Activated CD8-positive, alpha-beta memory T cell treated with anti-CD3 and anti-CD28 coated beads, Interleukin-2, amount 50 U/mL, for 4 hours (primary cell): ENCODE measurements at regions not wholly inside any gene's neighbourhood (a gene's known extent, or its start where the extent isn't known, plus 50 kb on each side); places are given as distances from the start of the nearest gene placed in this dataset.
A peak's percentile ranks its signal among the peaks of the same experiment; 100 is the strongest.

ENCODE experiments used
- DNase-seq: peaks from one replicate; pipeline ENCODE4 v3.0.0-alpha.2; 2020

DNA sequence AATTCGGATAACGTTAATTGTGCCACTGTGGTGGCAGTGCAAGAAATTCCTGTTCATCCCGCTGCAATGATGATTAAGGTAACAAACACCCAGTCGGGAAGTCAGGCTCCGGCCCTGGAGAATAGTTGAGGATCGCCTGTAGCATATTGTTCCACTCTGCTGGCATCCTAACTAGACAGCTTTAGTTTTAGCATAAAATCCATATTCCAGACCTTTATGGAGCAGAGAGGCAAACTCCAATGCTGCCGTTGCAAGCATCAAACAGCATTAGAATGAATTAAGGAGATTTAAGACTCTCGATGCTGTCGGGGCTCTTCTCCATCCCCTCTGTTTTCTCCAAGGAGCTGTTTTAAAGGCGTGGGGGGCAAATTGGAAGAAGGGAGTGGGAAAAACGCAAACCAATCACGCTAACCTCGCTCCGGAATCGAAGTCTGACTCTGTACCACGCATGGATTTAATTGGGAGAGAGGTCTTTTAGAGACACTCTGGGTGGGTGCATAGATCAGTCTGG, 660.4 kb downstream of the VRK1 start:
- DNase-seq, result no peak

DNA sequence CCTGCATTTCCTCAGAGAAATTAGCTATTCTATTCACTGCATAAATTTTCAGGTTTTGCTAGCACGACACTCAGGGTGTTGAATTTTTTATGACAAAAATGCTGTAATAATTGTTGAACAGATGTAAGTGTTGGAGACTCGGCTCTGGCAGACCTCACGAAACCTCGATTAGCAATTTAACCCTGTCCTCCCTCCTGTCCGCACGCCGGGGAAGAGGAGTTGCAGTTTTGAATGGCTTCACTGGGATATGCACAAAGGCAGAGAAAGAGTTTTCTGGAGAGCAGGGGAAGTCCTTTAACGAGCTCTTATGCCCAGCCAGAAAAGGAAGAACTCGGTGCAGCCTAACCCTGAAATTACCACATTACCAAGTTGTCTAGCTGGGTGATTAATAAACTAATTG, 661.1 kb downstream of the VRK1 start:
- no peak for DNase-seq

DNA sequence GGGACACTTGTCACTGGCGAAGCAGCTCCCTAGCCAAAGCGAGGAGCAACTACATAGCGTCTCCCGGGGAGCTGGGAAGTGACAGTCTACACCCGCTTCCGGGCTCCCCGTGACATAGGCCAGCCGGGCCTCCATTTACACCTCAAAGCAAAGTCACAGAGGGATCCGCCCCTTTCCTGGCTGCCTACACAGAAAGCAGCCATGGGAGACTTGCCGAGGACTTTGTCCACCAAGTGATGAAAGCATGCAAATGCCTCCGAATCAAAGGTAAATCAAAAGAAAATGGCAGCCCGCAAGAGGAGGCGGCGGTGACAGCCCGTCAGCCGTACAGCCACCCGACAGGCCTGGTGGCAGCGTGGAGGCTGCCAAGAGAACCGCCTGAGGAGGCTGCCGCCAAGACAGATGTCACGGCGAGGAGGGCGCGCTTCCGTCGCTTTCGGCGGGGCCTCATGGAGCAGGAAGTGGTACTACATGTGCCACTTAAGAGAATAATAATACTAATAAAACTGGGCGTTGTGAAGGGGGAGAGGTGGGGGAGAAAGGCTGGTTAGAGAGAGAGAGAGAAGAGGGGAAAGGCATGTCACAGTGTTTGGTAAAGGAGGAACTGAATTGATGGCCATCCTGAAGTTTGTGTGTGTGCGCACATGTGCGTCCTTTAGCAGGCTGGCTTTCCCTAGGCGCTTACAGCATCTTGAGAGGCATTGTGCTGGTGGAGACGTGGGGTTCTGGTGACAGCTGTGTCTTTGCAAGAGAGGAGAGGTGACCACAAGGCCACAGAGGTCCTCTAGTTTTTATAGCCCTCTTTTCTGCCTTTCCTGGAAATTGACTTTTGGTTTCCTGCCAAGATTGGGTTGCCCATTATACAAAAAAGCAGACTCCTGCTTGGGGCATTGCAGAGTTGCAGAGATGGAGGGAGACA, 661.7 kb downstream of the VRK1 start:
- peak; percentile 80 for DNase-seq

DNA sequence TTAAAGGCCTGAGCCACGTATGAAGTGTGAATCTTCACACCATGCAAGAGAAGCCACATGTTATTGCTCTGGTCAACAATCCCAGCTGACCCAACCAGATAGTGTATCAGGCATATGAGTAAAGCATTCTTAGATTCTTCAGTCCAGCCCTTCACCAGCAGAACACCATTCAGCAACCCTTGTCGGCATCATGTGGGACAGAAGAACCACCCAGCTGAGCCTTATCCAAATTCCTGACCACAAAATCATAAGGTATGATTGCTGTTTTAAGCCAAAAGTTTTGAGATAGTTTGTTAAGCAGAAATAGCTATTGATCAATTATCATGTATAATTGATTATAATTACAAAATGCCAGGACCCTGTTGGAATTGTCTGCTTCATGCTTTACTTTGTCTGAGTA, 664.9 kb downstream of the VRK1 start:
- no peak for DNase-seq

DNA sequence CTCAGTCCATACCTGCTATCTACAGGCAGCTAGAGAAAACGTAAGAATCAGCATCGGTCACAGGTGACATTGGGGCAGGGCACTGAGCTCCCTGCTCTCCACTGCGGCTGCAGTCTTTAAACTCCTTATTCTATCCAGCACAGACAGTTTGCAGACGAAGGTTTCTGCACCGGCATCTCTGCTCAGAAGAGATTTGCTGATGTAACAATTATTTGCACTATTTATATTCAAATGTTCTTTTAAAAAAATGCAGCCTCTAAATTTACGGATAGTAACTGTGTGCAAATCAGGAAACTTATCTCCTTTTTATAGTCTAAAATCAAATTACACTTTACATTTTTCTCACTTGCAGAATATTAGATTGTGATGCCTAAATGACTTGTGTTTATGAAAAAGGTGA, 671.0 kb downstream of the VRK1 start:
- DNase-seq, result no peak

DNA sequence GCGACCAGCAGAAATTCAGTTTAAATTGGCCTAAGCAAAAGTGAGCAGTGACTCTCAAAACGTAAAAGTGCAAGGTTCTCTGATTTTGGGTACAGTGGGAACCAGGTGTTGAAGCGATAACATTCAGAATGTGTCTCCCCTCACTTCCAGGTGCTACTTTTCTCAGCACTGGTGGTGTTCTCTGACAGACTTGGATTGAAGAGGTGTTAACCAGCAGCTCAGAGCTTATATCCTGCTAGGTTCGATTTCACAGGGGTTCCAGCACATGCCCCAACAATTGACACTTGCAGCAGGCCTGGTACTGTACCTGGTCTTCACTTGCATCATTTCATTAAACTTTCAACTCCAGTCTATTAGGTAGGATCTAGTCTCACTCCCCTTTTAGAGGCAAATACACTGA, 680.2 kb downstream of the VRK1 start:
- no peak for DNase-seq

DNA sequence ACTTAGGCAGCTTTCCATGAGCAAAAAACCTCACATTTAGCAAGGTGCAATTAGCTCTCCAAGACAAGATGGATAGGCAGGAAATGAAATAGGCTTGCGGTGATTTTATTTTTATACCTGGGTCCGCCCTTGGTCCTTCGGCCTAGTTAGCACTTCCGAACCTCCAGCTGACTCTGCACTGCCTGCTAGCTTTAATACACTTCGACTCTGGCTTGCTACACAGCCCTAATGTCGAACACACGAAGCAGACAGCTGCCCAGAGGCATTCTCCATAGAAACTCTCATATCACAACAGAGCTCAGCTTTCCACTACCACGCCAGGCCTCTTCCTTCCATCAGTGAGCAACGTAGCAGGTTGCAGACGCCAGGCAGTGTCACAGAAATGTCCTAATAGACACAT, 688.0 kb downstream of the VRK1 start:
- DNase-seq, result no peak

DNA sequence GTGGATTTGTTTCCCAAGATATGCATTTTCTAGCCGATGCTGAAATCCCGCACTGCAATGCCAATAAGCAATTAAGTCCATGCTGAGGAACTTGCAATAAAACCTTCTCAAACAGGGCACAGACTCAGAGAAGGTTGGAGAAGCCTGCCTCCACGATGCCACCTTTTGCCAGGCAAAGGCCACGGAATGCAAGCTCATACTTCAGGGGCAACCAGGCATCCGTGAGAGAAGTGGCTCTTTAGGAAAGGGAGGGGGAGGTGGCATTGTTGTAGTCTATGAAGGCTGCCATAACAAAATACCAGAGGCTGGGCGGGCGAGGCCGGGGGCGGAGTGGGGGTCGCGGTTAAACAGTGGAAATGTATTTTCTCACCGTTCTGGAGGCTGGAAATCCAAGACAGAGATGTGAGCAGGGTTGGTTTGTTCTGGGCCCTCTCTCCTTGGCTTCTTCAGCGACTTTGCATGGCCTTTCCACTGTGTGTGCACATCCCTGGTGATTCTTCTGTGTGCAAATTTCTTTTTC, 689.5 kb downstream of the VRK1 start:
- no peak for DNase-seq

DNA sequence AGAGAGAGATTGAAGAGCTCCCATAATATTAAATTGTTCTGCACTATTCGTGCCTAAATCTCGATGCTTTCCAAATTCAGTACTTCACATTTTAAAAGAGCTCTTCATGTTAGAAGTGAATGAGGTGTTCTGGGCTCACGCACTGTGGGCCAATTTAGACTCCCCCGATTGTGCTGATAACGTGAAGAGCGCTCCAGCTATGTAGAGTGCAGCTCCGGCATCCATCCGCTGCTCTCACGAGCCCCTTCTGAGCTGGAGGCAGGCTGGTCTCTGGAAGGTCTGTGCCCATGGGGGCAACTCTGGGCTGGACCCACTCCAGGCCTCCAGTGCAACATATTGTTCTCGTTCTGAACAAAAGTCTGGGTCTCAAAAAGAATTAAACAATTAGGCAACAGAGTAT, 692.6 kb downstream of the VRK1 start:
- DNase-seq, result no peak

DNA sequence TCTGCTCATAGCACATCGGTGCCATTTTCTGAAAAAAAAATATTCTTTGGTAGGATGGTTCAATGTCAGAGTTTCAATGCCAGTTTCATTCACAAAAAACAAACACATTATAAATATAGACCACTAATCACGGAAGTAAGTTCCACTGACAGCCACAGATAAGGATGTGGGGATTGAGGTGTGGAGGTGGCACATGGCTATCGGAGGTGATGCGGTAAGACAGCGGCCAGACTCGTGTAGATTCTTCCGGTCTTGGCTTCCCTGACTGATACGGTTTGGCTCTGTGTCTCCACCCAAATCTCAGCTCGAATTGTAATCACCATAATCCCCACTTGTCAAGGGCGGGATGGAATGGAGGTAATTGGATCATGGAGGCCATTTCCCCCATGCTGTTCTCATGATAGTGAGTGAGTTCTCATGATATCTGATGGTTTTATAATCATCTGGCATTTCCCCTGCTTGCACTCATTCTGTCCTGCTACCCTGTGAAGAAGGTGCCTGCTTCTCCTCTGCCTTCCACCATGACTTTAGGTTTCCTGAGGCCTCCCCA, 693.4 kb downstream of the VRK1 start:
- no peak for DNase-seq

DNA sequence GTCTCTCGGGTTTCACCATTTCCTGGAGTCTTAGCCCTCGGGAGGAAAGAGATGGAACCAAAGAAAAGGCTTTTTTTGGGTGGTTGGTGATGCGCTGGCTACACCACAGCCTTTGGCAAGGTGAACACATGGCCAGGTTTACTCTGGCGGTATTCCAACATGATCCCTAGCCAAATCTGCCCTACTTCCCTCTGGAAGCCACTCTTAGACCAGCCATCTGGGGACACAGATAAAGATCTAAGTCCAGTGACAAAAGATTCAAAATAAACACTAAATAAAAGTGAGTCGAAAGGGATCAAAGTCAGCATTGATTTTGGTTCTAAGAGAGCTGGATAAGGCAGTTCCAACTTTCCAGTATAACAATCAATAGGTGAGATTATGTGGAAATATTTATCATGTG, 694.5 kb downstream of the VRK1 start:
- no peak for DNase-seq

DNA sequence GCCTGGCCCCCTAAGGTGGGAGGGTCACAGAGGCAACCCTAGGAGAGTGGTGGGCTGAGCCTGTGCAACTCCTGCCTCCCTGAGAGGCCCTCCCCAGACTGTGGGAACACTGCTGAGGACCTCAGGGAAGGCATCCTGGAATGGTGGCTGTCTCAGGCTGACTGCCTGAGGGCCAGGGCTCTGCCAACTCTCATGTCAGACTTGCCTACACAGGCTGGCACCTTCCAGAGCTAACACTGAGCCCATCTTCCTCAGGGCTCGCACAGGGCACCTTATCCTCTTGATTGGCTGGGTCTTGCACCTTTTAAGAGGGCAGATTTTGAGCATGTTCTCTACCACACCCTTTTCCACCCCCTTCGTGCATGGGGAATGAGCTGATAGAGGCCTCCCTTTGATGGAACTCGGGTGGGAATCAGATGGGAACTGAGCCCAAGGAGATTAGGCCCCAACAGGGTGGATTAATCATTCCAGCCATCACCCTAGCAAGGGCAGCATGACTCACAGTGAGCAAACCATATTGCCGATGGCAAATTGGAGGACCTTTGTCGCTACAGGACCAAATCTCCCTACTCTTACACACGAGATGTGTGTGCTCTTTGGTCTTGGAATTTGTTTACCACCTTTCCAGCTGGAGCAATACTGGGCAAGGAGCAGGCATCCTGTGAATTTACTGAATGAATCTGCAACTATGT, 702.8 kb downstream of the VRK1 start:
- DNase-seq, result no peak

DNA sequence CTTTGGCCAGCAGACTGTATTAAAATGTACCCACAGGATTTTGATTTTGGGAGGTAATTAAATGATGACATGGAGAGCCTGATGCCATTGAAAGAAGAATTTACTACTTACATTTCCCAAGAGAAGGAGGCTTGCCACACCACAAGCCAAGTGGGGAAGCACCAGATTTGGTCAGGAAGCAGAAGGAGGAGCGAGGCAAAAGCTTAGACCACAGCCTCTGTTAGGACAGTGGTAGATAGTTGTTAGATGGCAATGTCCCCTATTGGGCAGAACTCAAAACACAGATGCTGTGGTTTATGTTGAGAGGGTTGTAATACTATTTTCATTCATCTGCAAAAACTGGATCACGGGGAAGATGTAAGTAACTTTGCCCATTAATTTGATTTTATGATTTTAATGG, 709.4 kb downstream of the VRK1 start:
- DNase-seq, result no peak

DNA sequence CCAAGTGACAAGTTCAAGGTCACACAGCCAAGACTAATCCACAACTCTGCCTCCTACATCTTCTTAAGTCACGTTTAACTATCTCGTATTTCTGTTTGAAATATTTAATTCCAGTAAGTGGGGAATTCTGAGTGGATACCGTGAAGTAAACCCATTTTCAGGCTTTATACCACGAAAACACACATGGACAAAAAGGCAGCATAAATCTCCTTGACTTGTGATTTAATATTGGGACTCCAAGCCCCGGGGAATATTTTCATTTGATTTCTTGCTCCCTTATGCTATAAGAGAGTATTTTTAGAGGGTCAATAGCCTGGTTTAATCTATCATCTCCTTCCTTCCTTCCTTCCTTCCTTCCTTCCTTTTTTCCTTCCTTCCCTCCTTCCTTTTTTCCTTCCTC, 716.7 kb downstream of the VRK1 start:
- DNase-seq, result no peak

DNA sequence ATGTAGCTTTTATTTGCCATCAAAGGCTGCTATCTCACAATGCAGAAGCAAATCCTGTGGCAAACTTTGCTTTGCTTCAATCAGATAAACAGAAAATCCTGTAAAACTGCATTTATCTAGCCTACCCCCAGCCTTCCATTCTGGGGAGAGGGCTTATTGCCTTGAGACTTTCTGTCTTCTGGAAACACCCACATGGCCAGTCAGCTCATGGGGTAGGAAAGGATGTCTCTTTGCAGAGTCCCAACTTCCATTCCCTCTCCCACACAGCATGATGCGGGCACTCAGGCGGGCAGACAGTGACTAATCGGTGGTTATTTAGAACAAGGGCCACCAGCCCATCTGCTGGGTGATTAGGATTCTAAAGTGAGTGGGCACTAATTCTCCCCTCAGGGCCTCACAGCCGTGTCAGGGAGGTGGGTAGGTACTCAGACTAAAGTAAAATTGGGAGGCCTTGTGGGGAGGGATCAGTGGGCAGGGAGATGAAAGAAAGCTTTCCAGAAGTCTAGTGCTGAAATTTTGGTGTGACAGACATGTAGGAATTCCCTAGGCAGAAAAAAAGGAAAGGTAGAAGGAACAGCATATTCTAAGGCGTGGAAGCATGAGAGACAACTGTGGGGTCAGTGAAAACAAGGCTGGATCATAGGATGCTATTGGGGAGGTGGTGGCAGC, 720.5 kb downstream of the VRK1 start:
- no peak for DNase-seq

DNA sequence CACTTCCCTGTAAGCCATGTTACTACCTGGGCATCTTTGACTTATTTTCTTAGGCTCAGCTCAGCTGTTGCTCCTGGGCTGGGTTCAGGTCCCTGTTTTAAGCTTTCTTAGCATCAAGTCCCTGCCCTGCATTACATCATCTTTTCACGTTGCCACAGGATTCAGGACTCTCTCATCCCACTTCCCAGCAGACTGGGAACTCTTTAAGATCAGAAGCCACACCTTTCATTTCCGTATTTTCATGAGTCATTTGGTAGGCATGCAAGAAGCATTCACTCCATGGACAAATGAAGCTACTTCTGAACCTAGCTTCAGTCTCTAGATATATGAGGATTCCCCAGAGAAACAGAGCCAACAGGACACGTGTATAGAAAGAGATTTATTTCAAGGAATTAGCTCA, 726.8 kb downstream of the VRK1 start:
- no peak for DNase-seq

DNA sequence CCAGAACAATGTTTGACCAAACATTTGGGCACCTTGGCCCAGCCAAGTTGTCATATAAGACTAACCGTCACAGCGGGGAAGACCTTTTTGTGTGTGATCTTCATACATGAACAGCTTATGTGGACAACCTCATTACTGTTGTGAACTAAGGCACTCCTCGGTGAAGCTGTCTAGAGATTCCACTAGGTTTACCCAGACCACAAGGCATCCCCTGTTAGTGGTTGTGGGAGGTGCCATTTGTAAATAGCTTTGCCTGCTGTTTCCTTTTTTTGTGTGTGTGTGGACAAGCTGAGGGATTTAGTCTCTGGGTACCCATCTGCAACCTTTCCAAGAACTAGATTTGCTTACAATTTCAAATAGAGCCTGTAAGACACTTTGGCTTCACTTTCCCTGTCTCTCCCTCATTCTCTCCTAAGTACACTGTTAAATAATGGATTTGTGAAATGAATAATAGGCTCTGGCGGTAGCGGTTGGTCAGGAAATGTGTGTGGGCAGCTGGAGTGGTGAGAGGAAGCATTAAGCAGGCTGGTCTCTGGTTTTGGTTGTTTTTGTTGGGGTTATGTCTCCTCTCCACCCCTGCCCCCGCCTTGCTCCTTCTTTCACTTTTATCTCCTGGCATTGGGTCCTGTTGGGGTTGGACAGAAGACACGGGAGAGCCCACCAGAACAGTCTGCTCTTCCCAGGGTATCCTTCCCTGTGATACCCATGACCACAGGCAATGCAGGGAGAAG, 727.6 kb downstream of the VRK1 start:
- DNase-seq, result no peak

DNA sequence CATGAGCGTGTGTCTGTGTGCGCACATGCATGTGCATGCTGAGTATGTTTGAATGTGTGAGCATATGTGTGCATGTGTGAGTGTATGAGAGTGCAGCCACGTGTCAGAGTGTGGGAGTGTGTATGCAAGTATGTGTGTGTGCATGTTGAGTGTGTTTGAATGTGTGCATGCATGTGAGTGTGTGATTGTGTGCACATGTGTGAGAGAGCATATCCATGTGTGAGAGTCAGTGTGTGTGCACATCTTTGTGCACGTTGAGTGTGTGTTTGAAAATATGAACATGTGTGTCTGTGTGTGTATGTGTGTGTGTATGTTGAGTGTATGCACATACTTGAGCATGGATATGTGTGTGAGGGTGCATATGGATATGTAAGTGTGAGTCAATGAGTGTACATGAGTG, 730.8 kb downstream of the VRK1 start:
- DNase-seq, result no peak

DNA sequence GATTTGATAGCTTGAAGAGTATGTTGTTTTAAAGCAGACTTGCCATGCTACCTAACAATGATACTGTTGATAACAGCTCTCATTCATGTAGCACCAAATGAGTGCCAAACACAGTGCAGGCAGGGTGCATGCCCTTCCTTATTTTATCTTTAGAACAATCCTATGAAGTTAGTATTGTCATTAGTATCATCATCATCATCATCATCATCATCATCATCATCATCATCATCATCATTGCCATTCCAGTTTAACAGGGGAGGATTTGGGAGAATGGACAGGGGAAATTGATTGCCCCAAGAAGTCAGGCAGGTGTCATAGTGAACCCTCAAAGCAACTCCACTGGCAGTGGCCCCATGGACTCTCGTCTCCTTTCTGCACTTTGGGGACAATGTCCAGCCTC, 734.9 kb downstream of the VRK1 start:
- no peak for DNase-seq

DNA sequence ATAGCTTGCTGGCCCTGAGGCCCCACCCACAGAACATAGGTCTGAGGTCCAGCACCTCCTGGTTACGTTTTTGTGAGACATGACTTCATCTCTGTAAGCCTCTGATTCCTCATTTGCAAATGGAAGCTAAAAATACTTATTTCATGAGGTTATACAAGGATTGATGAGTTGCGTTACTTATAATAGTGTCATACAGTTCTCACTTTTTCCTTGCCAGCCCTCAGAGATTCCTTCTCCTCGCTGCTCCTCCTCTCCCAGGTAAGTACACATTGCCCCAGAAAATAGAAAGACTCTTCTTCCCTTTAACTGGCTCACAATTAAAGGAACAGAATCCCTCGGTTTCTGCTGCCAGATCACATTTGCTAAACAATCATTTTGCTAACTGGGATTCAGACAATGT, 739.2 kb downstream of the VRK1 start:
- DNase-seq, result no peak

DNA sequence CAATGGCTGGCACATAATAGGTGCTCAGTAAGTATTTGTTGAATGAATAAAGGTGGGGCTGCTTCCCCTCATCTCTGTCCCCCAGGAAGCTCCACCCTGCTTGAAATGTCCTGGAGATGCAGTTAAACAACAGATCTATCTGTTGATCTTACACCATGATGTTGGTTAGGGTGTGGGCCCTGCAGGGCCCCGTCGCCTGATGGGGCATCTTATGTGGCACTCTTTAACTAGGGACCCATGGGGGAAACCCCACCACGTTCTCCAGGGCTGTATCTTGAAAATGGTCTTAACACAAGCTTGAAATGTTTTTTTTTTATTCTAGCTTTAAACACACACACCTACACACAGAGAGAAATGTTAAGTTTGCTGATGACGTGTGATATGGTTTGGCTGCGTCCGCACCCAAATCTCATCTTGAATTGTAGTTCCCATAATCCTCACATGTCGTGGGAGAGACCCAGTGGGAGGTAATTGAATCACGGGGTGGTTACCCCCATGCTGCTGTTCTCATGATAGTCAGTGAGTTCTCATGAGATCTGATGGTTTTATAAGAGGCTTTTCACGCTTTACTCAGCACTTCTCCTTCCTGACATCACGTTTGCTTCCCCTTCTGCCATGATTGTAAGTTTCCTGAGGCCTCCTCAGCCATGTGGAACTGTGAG, 741.7 kb downstream of the VRK1 start:
- DNase-seq, result no peak

DNA sequence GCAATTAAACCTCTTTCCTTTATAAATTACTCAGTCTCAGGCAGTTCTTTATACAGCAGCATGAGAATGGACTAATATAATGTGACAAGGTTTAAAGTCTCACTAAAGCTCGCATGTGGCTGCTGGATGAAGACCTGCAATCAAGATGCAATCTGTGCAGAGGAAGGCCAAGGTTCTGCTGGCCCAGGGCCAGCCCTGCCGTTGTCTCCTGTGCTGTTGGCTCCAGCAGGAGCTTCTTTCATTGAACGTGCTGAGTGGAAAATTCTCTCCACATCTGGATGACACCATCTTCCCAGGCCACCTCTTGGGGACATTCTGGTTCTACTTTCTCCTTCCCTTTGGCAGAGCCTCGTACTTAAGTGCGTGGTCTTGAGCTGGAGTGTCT, 742.2 kb downstream of the VRK1 start:
- no peak for DNase-seq
